ENCODE measurements at regions not wholly inside any gene's neighbourhood (a gene's known extent, or its start where the extent isn't known, plus 50 kb on each side); places are given as distances from the start of the nearest gene placed in this dataset.

- H3K4me1 ChIP-seq: no peaks in the 10 kb centered on the region
- no peak for TF ChIP-seq POLR2A (IDR thresholded peaks at IDR 0.05)
- TF ChIP-seq CTCF (IDR thresholded peaks at IDR 0.05): no peak
- WGBS, 4 donors: 69 to 76% (median 73%) methylated on average over 6 of the region's 6 CpGs
Observed at GRCh38 chr4:59161249-59161648, 2038.9 kb upstream of the ADGRL3 start.

GRCh38 chr4:59175617-59176016, 2024.5 kb upstream of the ADGRL3 start:
- Histone ChIP-seq H3K4me3 (no peak overlapping the region), H3K9me3 (no peaks in the 10 kb centered on the region), H3K27me3 (no peaks in the 10 kb centered on the region), H3K4me1 (no peaks in the 10 kb centered on the region), H3K27ac (no peak overlapping the region), H3K36me3 (no peaks in the 10 kb centered on the region)
- intact Hi-C loops (cut with DNase I): no loop called here
- ATAC-seq (no peak), DNase-seq (no peak)
- WGBS, 4 donors: 0 to 64% (median 55%) methylated on average over 1 of the region's 1 CpG
- TF ChIP-seq POLR2A (IDR thresholded peaks at IDR 0.05): no peak
- TF ChIP-seq CTCF (IDR thresholded peaks at IDR 0.05): no peak

More at GRCh38 chr4:59161249-59161648, 2038.9 kb upstream of the ADGRL3 start:
- Histone ChIP-seq H3K36me3 (no peaks in the 10 kb centered on the region), H3K27me3 (no peaks in the 10 kb centered on the region), H3K4me3 (no peak overlapping the region), H3K27ac (no peak overlapping the region), H3K9me3 (peaks cover 0 to 3% (median 0%) of the 10 kb centered on the region in 12 donors)
- DNase-seq (no peak), ATAC-seq (no peak)
- intact Hi-C loops (cut with DNase I): no loop called here

- H3K9me3 ChIP-seq: no peaks in the 10 kb centered on the region
- intact Hi-C loops (cut with DNase I): no loop called here
- no peak for TF ChIP-seq CTCF (IDR thresholded peaks at IDR 0.05)
- TF ChIP-seq POLR2A (IDR thresholded peaks at IDR 0.05): no peak
- DNase-seq (no peak), ATAC-seq (no peak)
- H3K4me3 ChIP-seq: no peak overlapping the region
- no peak overlapping the region for H3K27ac ChIP-seq
- H3K27me3 ChIP-seq: no peaks in the 10 kb centered on the region
- no peaks in the 10 kb centered on the region for H3K4me1 ChIP-seq
- H3K36me3 ChIP-seq: no peaks in the 10 kb centered on the region
Observed at GRCh38 chr4:59179372-59179771, 2020.8 kb upstream of the ADGRL3 start.

- no peak overlapping the region for H3K27ac ChIP-seq
- no peaks in the 10 kb centered on the region for H3K9me3 ChIP-seq
- no peaks in the 10 kb centered on the region for H3K36me3 ChIP-seq
- DNase-seq (no peak), ATAC-seq (no peak)
- intact Hi-C loops (cut with DNase I): no loop called here
- no peaks in the 10 kb centered on the region for H3K27me3 ChIP-seq
- H3K4me3 ChIP-seq: no peak overlapping the region
- H3K4me1 ChIP-seq: no peaks in the 10 kb centered on the region
- TF ChIP-seq POLR2A (IDR thresholded peaks at IDR 0.05) (no peak), CTCF (IDR thresholded peaks at IDR 0.05) (no peak)
- 76 to 81% (median 79%) methylated on average over 11 of the region's 11 CpGs for WGBS, 4 donors
Observed at GRCh38 chr4:59180161-59180560, 2020.0 kb upstream of the ADGRL3 start.

Data from heart left ventricle (tissue), 16 donors.